HepG2 (cell line): ENCODE measurements at regions not wholly inside any gene's neighbourhood (a gene's known extent, or its start where the extent isn't known, plus 50 kb on each side); places are given as distances from the start of the nearest gene placed in this dataset.

Experiments used
- ATAC-seq: fragments of 200-7000 bp; cut with Tn5 transposase; 3 replicates; pipeline ENCODE4 v1.9.1; 2020; ENCODE audit warnings: mild to moderate bottlenecking, moderate library complexity
- BruUV-seq: library from RNA; stranded (reverse); fragments of 400-500 nt; replicated peaks from 2 replicates; lab custom pipeline; 2021; lab: Mats Ljungman, UMichigan
- CTCF ChIA-PET: fragments of 300-600 bp; formaldehyde crosslinking; extraction: SDS; loops from one replicate; lab custom pipeline; 2021; ENCODE audit warnings: low total read pairs, inconsistent platforms, low intra/inter-chr PET ratio; lab: Yijun Ruan, JAX
- POLR2A ChIA-PET: fragments of 350-600 bp; sonication (Branson Sonifier 250); formaldehyde crosslinking; loops from one replicate; lab custom pipeline; 2020; ENCODE audit warnings: antibody characterized with exemption, inconsistent platforms; lab: Yijun Ruan, JAX
- DNase-seq: peaks from one replicate; pipeline ENCODE4 v3.0.0-alpha.2; 2015; ENCODE audit warnings: low spot score
- FAIRE-seq: peaks from 3 replicates; lab custom pipeline; 2011; peaks lifted over from hg19 to GRCh38; lab: Jason Lieb, UNC
- H2AFZ ChIP-seq: one replicate; pipeline ENCODE4 v1.6.1; 2011; ENCODE audit warnings: low read length, inconsistent platforms
- H3K27ac ChIP-seq: fragments of 300-600 bp; 3 replicates; pipeline ENCODE4 v1.8.0; 2011; ENCODE audit warnings: mixed run types, mild to moderate bottlenecking, mixed read lengths, low read length, inconsistent platforms; ENCODE audit not compliant: insufficient read depth; ENCODE audit errors: extremely low read length
- H3K27me3 ChIP-seq, 2 experiments: fragments of 200-600 bp in 1 of 2; 2 replicates in 1 of 2; 3 replicates in 1 of 2; pipeline versions ENCODE4 v1.6.0 to v1.8.0; 2011; ENCODE audit warnings: low read length in 2 of 2, mild to moderate bottlenecking in 2 of 2, moderate library complexity in 2 of 2, inconsistent platforms in 1 of 2; ENCODE audit not compliant: insufficient read depth in 2 of 2, control insufficient read depth in 1 of 2
- H3K36me3 ChIP-seq, 2 experiments: fragments of 200-600 bp in 1 of 2; replicated peaks in 1 of 2; 2 replicates in 1 of 2; 3 replicates in 1 of 2; pipeline versions ENCODE4 v1.5.1 to v1.8.0; 2011; ENCODE audit warnings: low read length in 2 of 2, inconsistent platforms in 1 of 2; ENCODE audit not compliant: insufficient read depth in 2 of 2, control insufficient read depth in 1 of 2
- H3K4me1 ChIP-seq: 2 replicates; pipeline ENCODE4 v1.5.1; 2012; ENCODE audit warnings: low read length, inconsistent platforms; ENCODE audit not compliant: insufficient read depth
- H3K4me2 ChIP-seq: 2 replicates; pipeline ENCODE4 v1.6.0; 2011; ENCODE audit warnings: low read depth, low read length, inconsistent platforms
- H3K4me3 ChIP-seq, 3 experiments: fragments of 200-600 bp in 1 of 3; sonication (generic), shearing (Covaris generic) in 1 of 3; replicated peaks in 1 of 3; 2 replicates each; pipeline ENCODE4 v1.5.1; 2011 to 2016; ENCODE audit warnings: low read length in 3 of 3, inconsistent platforms in 2 of 3, low read depth in 2 of 3, mild to moderate bottlenecking in 2 of 3, control low read depth in 1 of 3, mixed read lengths in 1 of 3; ENCODE audit not compliant: insufficient read depth in 1 of 3
- H3K79me2 ChIP-seq: one replicate; pipeline ENCODE4 v1.6.1; 2011; ENCODE audit warnings: low read length, inconsistent platforms; ENCODE audit not compliant: insufficient read depth
- H3K9ac ChIP-seq: 2 replicates; pipeline ENCODE4 v1.6.0; 2011; ENCODE audit warnings: mild to moderate bottlenecking, low read depth, low read length, inconsistent platforms; ENCODE audit not compliant: insufficient read depth
- H3K9me3 ChIP-seq: 2 replicates; pipeline ENCODE4 v1.5.1; 2012; ENCODE audit warnings: mild to moderate bottlenecking, low read length
- H4K20me1 ChIP-seq: 2 replicates; pipeline ENCODE4 v1.6.0; 2011; ENCODE audit warnings: inconsistent platforms, mild to moderate bottlenecking, low read length, moderate library complexity; ENCODE audit not compliant: insufficient read depth
- HOXA5 ChIP-seq: sonication (generic); formaldehyde crosslinking; IDR thresholded peaks from 2 replicates; pipeline ENCODE4 v1.4.0; 2020; ENCODE audit warnings: missing genetic modification reagents
- MED8 ChIP-seq: sonication (generic); formaldehyde crosslinking; IDR thresholded peaks from 2 replicates; pipeline ENCODE4 v1.8.1; 2023; ENCODE audit warnings: mild to moderate bottlenecking, missing genetic modification reagents; ENCODE audit not compliant: insufficient replicate concordance
- ZKSCAN8 ChIP-seq: IDR thresholded peaks from 2 replicates; pipeline ENCODE4 v1.6.1; 2016; ENCODE audit warnings: borderline replicate concordance, missing genetic modification reagents, missing compliant biosample characterization
- ZNF20 ChIP-seq: sonication (generic); formaldehyde crosslinking; IDR thresholded peaks from 2 replicates; pipeline ENCODE4 v1.4.0; 2020; ENCODE audit warnings: mild to moderate bottlenecking, moderate library complexity, missing genetic modification reagents
- ZSCAN31 ChIP-seq: sonication (generic); formaldehyde crosslinking; IDR thresholded peaks from 2 replicates; pipeline ENCODE4 v1.5.0; 2020; ENCODE audit warnings: low read depth, mild to moderate bottlenecking, missing genetic modification reagents
- WGBS: methylation state at CpG from one replicate; pipeline ENCODE4 v1.1.6; 2017; ENCODE audit warnings: low lambda C conversion rate; 5-methylcytosine and 5-hydroxymethylcytosine counted together
- in situ Hi-C: cut with HindIII; loops from 2 replicates; pipeline ENCODE4 v1.10.0; 2017; ENCODE audit warnings: low pct_unique_long_range_greater_than_20kb; ENCODE audit not compliant: extremely low pct_ligation_motif_present
- intact Hi-C: fragments of 100-400 bp; cut with micrococcal nuclease; formaldehyde crosslinking; loops from one replicate; pipeline ENCODE4 v1.10.0; 2022; ENCODE audit not compliant: unreplicated experiment
- TF ChIP-seq, protein P1 (sequence below): sonication (generic); formaldehyde crosslinking; IDR thresholded peaks from 2 replicates; pipeline ENCODE4 v1.5.0; 2020; ENCODE audit warnings: missing genetic modification reagents, mild to moderate bottlenecking, borderline replicate concordance
- TF ChIP-seq, protein P2 (sequence below): sonication (generic); formaldehyde crosslinking; IDR thresholded peaks from 2 replicates; pipeline ENCODE4 v1.4.0; 2020; ENCODE audit warnings: mild to moderate bottlenecking, missing genetic modification reagents
- TF ChIP-seq, protein P3 (sequence below): sonication (generic); formaldehyde crosslinking; IDR thresholded peaks from 2 replicates; pipeline ENCODE4 v1.5.0; 2020; ENCODE audit warnings: missing genetic modification reagents
- TF ChIP-seq, protein P4 (sequence below), 2 experiments: IDR thresholded peaks; 2 replicates each; pipeline ENCODE4 v1.6.1; 2011 to 2012; ENCODE audit warnings: low read length in 2 of 2, borderline replicate concordance in 1 of 2, low read depth in 1 of 2, mild to moderate bottlenecking in 1 of 2, moderate library complexity in 1 of 2
- TF ChIP-seq, protein P5 (sequence below), 2 experiments: sonication (generic) in 1 of 2; formaldehyde crosslinking in 1 of 2; IDR thresholded peaks; 2 replicates each; pipeline versions ENCODE4 v1.4.0 to v1.6.1; 2016 to 2020; ENCODE audit warnings: borderline replicate concordance in 1 of 2, low read depth in 1 of 2, mild to moderate bottlenecking in 1 of 2, missing genetic modification reagents in 1 of 2
- TF ChIP-seq, protein P6 (sequence below): sonication (generic); formaldehyde crosslinking; IDR thresholded peaks from 2 replicates; pipeline ENCODE4 v1.8.0; 2022; ENCODE audit warnings: mild to moderate bottlenecking, missing genetic modification reagents; ENCODE audit not compliant: insufficient replicate concordance

DNA sequence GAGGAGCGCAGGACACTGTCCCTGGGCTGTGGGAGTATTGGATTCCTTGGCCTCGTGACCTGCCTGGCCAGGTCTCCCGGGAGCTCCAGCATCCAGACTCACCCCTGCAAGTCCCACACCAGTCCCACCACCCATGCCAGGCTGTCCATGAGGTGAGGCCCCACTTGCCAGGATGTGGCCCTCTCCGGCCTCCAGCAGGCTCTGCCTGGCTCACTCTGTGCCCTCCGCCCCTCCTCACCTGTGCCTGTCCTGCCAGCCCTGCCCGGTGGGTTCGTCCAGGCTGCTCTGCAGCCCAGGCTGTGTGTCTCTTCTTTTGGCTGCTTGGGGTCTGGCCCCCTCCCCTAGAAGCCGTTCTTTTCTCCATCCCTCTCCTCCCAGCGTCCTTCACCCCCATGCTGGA lies 436.8 kb upstream of the MYT1L start:
- CTCF ChIA-PET: no interaction called here
- no peak for FAIRE-seq
- in situ Hi-C loops: no loop called here
- TF ChIP-seq, protein P1, sequence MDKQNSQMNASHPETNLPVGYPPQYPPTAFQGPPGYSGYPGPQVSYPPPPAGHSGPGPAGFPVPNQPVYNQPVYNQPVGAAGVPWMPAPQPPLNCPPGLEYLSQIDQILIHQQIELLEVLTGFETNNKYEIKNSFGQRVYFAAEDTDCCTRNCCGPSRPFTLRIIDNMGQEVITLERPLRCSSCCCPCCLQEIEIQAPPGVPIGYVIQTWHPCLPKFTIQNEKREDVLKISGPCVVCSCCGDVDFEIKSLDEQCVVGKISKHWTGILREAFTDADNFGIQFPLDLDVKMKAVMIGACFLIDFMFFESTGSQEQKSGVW (CRISPR knock-in tag): no peak
- no peak for TF ChIP-seq ZKSCAN8 (CRISPR knock-in tag)
- TF ChIP-seq, protein P2, sequence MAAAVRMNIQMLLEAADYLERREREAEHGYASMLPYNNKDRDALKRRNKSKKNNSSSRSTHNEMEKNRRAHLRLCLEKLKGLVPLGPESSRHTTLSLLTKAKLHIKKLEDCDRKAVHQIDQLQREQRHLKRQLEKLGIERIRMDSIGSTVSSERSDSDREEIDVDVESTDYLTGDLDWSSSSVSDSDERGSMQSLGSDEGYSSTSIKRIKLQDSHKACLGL (CRISPR knock-in tag): no peak
- TF ChIP-seq, protein P3, sequence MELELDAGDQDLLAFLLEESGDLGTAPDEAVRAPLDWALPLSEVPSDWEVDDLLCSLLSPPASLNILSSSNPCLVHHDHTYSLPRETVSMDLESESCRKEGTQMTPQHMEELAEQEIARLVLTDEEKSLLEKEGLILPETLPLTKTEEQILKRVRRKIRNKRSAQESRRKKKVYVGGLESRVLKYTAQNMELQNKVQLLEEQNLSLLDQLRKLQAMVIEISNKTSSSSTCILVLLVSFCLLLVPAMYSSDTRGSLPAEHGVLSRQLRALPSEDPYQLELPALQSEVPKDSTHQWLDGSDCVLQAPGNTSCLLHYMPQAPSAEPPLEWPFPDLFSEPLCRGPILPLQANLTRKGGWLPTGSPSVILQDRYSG (CRISPR knock-in tag): no peak
- TF ChIP-seq, protein P4, sequence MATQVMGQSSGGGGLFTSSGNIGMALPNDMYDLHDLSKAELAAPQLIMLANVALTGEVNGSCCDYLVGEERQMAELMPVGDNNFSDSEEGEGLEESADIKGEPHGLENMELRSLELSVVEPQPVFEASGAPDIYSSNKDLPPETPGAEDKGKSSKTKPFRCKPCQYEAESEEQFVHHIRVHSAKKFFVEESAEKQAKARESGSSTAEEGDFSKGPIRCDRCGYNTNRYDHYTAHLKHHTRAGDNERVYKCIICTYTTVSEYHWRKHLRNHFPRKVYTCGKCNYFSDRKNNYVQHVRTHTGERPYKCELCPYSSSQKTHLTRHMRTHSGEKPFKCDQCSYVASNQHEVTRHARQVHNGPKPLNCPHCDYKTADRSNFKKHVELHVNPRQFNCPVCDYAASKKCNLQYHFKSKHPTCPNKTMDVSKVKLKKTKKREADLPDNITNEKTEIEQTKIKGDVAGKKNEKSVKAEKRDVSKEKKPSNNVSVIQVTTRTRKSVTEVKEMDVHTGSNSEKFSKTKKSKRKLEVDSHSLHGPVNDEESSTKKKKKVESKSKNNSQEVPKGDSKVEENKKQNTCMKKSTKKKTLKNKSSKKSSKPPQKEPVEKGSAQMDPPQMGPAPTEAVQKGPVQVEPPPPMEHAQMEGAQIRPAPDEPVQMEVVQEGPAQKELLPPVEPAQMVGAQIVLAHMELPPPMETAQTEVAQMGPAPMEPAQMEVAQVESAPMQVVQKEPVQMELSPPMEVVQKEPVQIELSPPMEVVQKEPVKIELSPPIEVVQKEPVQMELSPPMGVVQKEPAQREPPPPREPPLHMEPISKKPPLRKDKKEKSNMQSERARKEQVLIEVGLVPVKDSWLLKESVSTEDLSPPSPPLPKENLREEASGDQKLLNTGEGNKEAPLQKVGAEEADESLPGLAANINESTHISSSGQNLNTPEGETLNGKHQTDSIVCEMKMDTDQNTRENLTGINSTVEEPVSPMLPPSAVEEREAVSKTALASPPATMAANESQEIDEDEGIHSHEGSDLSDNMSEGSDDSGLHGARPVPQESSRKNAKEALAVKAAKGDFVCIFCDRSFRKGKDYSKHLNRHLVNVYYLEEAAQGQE (IDR thresholded peaks at IDR 0.05; ENCODE audit: borderline replicate concordance in 1 of 2, low read depth in 1 of 2, low read length in 2 of 2): no peak
- no peak for TF ChIP-seq ZNF20 (CRISPR knock-in tag)
- TF ChIP-seq MED8 (CRISPR knock-in tag): no peak
- TF ChIP-seq, protein P5, sequence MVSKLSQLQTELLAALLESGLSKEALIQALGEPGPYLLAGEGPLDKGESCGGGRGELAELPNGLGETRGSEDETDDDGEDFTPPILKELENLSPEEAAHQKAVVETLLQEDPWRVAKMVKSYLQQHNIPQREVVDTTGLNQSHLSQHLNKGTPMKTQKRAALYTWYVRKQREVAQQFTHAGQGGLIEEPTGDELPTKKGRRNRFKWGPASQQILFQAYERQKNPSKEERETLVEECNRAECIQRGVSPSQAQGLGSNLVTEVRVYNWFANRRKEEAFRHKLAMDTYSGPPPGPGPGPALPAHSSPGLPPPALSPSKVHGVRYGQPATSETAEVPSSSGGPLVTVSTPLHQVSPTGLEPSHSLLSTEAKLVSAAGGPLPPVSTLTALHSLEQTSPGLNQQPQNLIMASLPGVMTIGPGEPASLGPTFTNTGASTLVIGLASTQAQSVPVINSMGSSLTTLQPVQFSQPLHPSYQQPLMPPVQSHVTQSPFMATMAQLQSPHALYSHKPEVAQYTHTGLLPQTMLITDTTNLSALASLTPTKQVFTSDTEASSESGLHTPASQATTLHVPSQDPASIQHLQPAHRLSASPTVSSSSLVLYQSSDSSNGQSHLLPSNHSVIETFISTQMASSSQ (IDR thresholded peaks at IDR 0.05; ENCODE audit: low read depth): no peak
- TF ChIP-seq, protein P5 (CRISPR knock-in tag; IDR thresholded peaks at IDR 0.05; ENCODE audit: borderline replicate concordance): no peak
- TF ChIP-seq, protein P6, sequence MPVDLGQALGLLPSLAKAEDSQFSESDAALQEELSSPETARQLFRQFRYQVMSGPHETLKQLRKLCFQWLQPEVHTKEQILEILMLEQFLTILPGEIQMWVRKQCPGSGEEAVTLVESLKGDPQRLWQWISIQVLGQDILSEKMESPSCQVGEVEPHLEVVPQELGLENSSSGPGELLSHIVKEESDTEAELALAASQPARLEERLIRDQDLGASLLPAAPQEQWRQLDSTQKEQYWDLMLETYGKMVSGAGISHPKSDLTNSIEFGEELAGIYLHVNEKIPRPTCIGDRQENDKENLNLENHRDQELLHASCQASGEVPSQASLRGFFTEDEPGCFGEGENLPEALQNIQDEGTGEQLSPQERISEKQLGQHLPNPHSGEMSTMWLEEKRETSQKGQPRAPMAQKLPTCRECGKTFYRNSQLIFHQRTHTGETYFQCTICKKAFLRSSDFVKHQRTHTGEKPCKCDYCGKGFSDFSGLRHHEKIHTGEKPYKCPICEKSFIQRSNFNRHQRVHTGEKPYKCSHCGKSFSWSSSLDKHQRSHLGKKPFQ (CRISPR knock-in tag): no peak
- TF ChIP-seq ZSCAN31 (CRISPR knock-in tag): no peak
- TF ChIP-seq HOXA5 (CRISPR knock-in tag): no peak

More for the DNA sequence above, 436.8 kb upstream of the MYT1L start:
- POLR2A ChIA-PET: no interaction called here
- H3K36me3 ChIP-seq: no peaks in the 10 kb centered on the region
- 8% methylated on average over 7 of the region's 9 CpGs for WGBS
- no peak overlapping the region for H3K4me2 ChIP-seq
- intact Hi-C loops: loop anchor here (5.0 kb wide), 1 partner anchor 1176 kb away; no protein-coding TSS in a partner anchor
- no peaks in the 10 kb centered on the region for H3K9me3 ChIP-seq
- no peaks in the 10 kb centered on the region for H3K4me1 ChIP-seq
- H2AFZ ChIP-seq: no peak overlapping the region
- no peak overlapping the region for H3K9ac ChIP-seq
- no peak for DNase-seq
- no peaks in the 10 kb centered on the region for H3K79me2 ChIP-seq
- no peak overlapping the region for H3K27ac ChIP-seq
- peaks cover 0 to 39% of the 10 kb centered on the region in 2 experiments; a peak in 2 of 5 replicates for H3K27me3 ChIP-seq
- no peaks in the 10 kb centered on the region; the same call in 1 of the 2 replicates for H4K20me1 ChIP-seq
- no peak for ATAC-seq
- no TSS peak for BruUV-seq
- H3K4me3 ChIP-seq: no peak overlapping the region
